ENCODE measurements at regions not wholly inside any gene's neighbourhood (a gene's known extent, or its start where the extent isn't known, plus 50 kb on each side); places are given as distances from the start of the nearest gene placed in this dataset.

GRCh38 chr20:20920433-20920832, 185.7 kb downstream of the LINC00237 start:
- TF ChIP-seq, protein P1, sequence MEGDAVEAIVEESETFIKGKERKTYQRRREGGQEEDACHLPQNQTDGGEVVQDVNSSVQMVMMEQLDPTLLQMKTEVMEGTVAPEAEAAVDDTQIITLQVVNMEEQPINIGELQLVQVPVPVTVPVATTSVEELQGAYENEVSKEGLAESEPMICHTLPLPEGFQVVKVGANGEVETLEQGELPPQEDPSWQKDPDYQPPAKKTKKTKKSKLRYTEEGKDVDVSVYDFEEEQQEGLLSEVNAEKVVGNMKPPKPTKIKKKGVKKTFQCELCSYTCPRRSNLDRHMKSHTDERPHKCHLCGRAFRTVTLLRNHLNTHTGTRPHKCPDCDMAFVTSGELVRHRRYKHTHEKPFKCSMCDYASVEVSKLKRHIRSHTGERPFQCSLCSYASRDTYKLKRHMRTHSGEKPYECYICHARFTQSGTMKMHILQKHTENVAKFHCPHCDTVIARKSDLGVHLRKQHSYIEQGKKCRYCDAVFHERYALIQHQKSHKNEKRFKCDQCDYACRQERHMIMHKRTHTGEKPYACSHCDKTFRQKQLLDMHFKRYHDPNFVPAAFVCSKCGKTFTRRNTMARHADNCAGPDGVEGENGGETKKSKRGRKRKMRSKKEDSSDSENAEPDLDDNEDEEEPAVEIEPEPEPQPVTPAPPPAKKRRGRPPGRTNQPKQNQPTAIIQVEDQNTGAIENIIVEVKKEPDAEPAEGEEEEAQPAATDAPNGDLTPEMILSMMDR (IDR thresholded peaks at IDR 0.05; ENCODE audit: low read depth, low read length): no peak
- no peak for TF ChIP-seq EZH2phosphoT487 (IDR thresholded peaks at IDR 0.05; ENCODE audit: low read depth)
